ENCODE measurements at regions not wholly inside any gene's neighbourhood (a gene's known extent, or its start where the extent isn't known, plus 50 kb on each side); places are given as distances from the start of the nearest gene placed in this dataset.

DNA sequence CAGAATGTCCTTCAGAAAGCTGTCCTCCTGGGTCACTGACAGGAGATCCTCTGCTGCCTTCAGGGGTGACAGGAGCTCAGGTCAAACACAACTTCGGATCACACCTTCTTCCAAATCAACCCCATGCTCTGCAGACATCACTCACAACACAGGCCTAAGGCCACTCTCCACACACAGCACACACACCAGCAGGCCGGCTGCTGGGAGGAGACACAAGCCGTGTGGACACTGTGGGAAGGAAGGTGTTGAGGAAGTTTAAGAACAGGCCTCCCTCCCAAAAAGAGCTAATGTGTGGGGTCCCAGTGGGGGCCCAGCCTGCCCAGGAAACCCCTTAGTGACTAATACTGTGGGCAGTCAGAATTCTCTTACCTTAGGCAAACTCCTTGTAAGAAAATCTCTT is 290.3 kb upstream of the ID2 start:
- Histone ChIP-seq H3K27ac (no peak overlapping the region), H3K27me3 (replicated peaks) (no peaks in the 10 kb centered on the region), H3K4me1 (replicated peaks) (no peaks in the 10 kb centered on the region), H3K36me3 (no peaks in the 10 kb centered on the region), H3K4me3 (no peak overlapping the region), H3K9me3 (replicated peaks) (no peaks in the 10 kb centered on the region)
- DNase-seq (ENCODE audit: low read depth in 1 of 2, low spot score in 2 of 2): no peak

DNA sequence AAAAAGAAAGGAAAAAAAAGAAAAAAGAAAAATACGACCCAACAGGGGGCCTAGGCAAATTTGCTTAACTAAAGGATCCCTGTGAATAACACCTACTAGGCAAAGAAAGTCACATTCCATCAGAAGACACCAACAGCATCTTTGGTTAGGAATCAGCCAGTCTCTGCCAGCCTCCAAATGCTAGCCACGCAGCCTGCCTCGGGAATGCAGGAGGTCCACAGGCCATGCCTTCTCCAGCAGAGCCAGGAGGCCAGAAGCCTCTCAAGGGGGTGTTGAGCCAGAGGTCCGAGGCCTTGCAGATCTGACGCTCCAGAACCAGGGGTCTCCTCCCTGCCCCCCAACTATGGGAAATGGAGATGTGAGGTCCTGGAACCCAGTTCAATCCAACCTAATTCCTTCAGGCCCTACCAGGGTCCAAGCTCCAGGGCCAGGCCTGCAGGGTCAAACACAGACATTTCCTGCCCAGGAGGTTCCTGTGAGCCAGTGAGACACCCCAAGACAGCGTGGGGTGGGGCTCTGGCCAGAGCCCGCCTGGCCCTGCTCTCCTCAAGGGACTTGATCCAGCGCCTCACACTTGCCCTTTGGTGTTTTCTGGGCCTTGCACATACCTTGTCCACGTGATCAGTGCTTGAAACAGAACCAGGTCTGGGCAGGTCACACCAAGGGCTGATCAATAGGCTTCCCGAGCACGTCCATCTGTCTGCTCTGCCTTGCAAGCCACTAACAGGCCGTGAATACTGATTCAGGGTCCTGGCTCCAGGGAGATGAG is 289.6 kb upstream of the ID2 start:
- Histone ChIP-seq H3K9me3 (replicated peaks) (no peaks in the 10 kb centered on the region), H3K27me3 (replicated peaks) (no peaks in the 10 kb centered on the region), H3K36me3 (no peaks in the 10 kb centered on the region), H3K27ac (no peak overlapping the region), H3K4me3 (no peak overlapping the region), H3K4me1 (replicated peaks) (no peaks in the 10 kb centered on the region)
- DNase-seq (ENCODE audit: low read depth in 1 of 2, low spot score in 2 of 2): no peak

DNA sequence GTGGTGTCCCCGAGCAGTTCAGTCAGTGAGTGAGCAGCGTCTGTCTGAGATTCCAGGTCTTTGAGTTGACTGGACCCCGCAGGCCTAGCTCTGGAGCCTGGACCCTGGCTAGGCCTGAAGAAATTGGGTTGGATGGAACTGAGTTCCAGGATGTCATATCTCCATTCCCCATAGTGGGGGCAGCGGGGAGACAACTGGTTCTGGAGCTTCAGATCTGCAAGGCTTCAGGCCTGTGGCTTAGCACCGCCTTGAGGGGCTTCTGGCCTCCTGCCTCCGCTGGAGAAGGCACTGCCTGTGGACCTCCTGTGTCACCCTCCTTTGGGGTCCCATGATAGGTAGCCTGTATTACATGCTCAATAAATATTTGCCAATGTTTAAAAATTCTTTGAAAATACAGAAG is 288.4 kb upstream of the ID2 start:
- Histone ChIP-seq H3K36me3 (no peaks in the 10 kb centered on the region), H3K27ac (no peak overlapping the region), H3K4me3 (no peak overlapping the region), H3K4me1 (replicated peaks) (no peaks in the 10 kb centered on the region), H3K27me3 (replicated peaks) (no peaks in the 10 kb centered on the region), H3K9me3 (replicated peaks) (no peaks in the 10 kb centered on the region)
- DNase-seq (ENCODE audit: low read depth in 1 of 2, low spot score in 2 of 2): no peak

DNA sequence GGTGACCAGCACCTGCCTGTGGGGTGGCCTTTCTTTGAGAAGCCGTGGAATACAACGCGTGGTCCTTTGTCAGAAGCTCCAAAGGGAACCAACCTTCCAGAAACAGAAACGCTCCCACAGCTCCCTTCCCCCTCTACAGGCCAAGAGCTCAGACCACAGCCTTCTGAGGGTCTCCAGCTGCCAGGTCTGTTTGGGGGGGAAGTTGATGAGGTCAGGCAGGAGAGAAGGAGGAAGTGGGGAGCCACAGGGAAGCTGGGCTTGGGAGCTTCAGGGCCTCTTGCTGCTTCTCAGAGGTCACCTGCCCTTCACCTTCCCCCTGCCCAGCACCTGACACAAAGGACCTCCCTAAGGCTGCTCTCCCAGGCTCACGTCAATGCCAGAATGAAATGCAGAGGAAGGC is 287.7 kb upstream of the ID2 start:
- no peaks in the 10 kb centered on the region for H3K9me3 ChIP-seq (replicated peaks)
- no peak for DNase-seq (ENCODE audit: low read depth in 1 of 2, low spot score in 2 of 2)

DNA sequence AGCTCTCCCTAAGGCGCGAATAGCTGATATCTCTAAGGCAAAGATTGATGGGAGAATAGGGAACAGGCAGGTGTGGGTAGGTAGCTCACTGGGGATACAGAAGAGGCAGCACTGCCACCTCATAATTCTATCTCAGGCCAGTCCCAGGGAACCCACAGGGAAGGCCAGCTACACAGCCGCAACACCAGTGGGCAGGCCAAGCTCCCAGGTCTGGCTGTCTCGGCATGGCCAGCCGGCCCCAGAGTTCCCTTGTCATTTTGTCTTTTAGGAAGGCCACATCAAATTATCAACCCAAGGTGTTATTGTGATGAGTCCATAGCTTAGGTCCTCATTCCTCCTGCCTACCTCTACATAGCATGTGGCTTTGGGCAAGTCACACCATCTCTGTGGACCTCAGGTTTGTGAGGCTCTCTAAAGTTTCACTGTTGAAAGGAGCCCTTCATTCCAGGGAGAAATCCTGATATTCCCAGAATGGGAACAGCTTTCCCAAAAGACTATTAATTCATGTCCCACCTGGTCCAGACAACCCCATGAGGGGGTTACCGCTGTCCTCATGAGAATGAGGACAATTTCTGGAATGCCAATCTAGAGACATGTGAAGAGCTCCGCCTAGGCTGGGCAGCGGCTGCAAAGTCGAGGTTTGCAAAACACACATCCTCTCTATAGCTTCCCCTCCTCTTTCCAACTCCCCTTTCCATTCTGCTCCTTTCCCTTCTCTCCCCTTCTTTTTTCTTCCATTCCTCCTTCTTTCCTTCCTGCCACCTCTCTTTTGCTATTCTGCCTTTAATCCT is 287.1 kb upstream of the ID2 start:
- no peaks in the 10 kb centered on the region for H3K4me1 ChIP-seq (replicated peaks)
- no peaks in the 10 kb centered on the region for H3K27me3 ChIP-seq (replicated peaks)
- H3K4me3 ChIP-seq: no peak overlapping the region
- H3K9me3 ChIP-seq (replicated peaks): no peaks in the 10 kb centered on the region
- no peak overlapping the region for H3K27ac ChIP-seq
- no peak for DNase-seq (ENCODE audit: low read depth in 1 of 2, low spot score in 2 of 2)
- no peaks in the 10 kb centered on the region for H3K36me3 ChIP-seq

More for the DNA sequence above, 287.7 kb upstream of the ID2 start:
- Histone ChIP-seq H3K27me3 (replicated peaks) (no peaks in the 10 kb centered on the region), H3K27ac (no peak overlapping the region), H3K4me3 (no peak overlapping the region), H3K4me1 (replicated peaks) (no peaks in the 10 kb centered on the region), H3K36me3 (no peaks in the 10 kb centered on the region)

DNA sequence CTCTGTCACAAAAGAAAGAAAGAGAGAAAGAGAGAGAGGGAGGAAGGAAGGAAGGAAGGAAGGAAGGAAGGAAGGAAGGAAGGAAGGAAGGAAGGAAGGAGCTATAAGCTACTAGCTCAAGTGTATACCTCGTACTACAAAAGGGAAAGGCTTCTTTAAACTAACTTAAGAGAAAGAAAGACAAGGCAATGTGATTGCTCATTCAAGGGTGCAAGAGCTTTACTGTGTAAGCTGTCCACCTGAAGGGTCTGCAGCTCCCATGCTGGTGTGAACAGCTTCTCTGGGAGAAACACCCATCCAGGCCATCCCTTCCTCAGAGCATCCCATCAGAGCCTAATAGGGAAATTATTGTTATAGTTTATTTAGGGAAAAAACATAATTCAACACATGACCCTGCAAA is 286.1 kb upstream of the ID2 start:
- Histone ChIP-seq H3K4me1 (replicated peaks) (no peaks in the 10 kb centered on the region), H3K4me3 (no peak overlapping the region), H3K27ac (no peak overlapping the region), H3K27me3 (replicated peaks) (no peaks in the 10 kb centered on the region), H3K9me3 (replicated peaks) (no peaks in the 10 kb centered on the region), H3K36me3 (no peaks in the 10 kb centered on the region)
- no peak for DNase-seq (ENCODE audit: low read depth in 1 of 2, low spot score in 2 of 2)

DNA sequence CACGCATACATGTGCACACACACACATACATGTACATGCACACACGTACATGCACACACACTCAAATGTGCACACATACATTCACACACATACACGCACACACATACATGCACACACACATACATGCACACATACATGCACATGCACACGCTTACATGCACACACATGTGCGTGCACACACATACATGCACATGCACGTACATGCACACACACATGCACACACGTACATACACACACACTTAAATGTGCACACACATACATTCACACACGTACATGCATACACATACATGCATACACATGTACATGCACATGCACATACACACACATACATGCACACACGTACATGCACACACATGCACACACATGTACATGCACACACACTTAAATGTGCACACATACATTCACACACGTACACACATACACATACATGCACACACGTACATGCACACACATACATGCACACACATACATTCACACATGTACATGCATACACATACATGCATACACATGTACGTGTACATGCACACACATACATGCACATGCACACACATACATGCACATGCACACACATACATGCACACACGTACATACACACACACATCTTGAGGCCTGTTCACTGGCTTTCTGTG is 283.7 kb upstream of the ID2 start:
- H3K4me3 ChIP-seq: no peak overlapping the region
- no peaks in the 10 kb centered on the region for H3K9me3 ChIP-seq (replicated peaks)
- H3K36me3 ChIP-seq: no peaks in the 10 kb centered on the region
- no peak for DNase-seq (ENCODE audit: low read depth in 1 of 2, low spot score in 2 of 2)
- H3K27ac ChIP-seq: no peak overlapping the region
- no peaks in the 10 kb centered on the region for H3K4me1 ChIP-seq (replicated peaks)
- no peaks in the 10 kb centered on the region for H3K27me3 ChIP-seq (replicated peaks)

DNA sequence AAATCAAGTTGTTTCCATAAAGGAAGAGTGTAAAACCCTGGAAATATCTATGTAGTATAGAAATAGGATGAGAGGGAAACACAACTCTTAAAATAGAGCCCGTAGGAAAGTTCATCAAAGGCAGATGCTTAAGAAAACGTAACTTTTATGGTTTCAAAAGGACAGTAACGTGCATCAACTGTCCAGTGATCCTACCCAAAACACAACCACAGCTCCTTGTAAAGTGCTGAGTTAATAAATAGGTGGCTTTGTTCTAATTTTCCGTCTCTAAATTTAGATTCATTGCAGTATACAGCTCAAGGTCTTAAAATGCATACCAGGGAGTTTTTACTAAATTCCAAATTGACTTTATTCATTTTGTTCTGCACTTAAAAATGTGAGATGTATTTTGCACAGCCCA is 282.1 kb upstream of the ID2 start:
- no peaks in the 10 kb centered on the region for H3K27me3 ChIP-seq (replicated peaks)

DNA sequence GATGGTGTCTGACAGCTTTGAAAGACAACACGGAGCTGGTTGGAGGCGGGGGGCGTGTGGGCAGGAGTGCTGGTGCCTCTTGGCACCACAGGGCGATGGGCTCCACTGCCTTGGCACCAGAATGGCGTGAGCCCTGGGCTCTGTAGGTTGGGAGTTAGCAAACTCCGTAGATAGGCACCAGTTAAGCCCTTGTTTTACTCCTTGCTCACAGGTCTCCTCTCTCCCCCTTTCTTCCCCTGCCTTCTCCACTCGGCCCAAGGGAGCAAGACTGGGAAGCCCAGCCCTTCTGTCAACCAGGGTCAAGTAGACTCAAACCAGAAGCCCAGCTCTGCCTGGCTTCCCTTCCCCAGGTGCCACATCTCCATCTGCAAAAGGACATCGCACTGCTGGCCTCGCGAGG is 281.7 kb upstream of the ID2 start:
- Histone ChIP-seq H3K4me3 (no peak overlapping the region), H3K4me1 (replicated peaks) (no peaks in the 10 kb centered on the region), H3K9me3 (replicated peaks) (no peaks in the 10 kb centered on the region), H3K27me3 (replicated peaks) (no peaks in the 10 kb centered on the region), H3K27ac (no peak overlapping the region), H3K36me3 (no peaks in the 10 kb centered on the region)
- DNase-seq (ENCODE audit: low read depth in 1 of 2, low spot score in 2 of 2): no peak

More for the DNA sequence above, 282.1 kb upstream of the ID2 start:
- Histone ChIP-seq H3K36me3 (no peaks in the 10 kb centered on the region), H3K4me1 (replicated peaks) (no peaks in the 10 kb centered on the region), H3K27ac (no peak overlapping the region), H3K4me3 (no peak overlapping the region), H3K9me3 (replicated peaks) (no peaks in the 10 kb centered on the region)
- no peak for DNase-seq (ENCODE audit: low read depth in 1 of 2, low spot score in 2 of 2)

DNA sequence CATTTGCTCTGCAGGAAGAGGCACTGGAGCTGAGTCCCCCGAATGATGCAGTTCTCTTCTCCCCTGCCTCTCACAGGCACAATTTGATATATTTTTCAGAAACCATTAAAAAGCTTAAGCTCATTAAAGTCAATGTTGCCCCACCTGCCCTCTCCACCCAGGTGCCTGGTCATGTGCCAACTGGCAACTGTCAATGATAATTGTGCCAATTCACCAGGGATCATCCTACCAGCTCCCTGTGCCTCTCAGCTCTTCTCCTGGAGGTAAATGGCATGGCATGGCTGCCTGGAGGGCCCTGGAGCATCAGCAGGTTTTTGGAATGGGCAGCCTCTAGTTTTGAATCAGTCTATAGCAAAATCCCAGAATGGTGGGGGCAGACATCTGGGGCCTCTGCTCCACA is 279.6 kb upstream of the ID2 start:
- no peaks in the 10 kb centered on the region for H3K36me3 ChIP-seq
- H3K4me1 ChIP-seq (replicated peaks): 0 out of 2 replicates have a peak, but pooled peaks cover 3% of the 10 kb centered on the region
- no peak overlapping the region for H3K27ac ChIP-seq
- H3K27me3 ChIP-seq (replicated peaks): no peaks in the 10 kb centered on the region
- H3K4me3 ChIP-seq: no peak overlapping the region
- H3K9me3 ChIP-seq (replicated peaks): no peaks in the 10 kb centered on the region
- no peak for DNase-seq (ENCODE audit: low read depth in 1 of 2, low spot score in 2 of 2)

DNA sequence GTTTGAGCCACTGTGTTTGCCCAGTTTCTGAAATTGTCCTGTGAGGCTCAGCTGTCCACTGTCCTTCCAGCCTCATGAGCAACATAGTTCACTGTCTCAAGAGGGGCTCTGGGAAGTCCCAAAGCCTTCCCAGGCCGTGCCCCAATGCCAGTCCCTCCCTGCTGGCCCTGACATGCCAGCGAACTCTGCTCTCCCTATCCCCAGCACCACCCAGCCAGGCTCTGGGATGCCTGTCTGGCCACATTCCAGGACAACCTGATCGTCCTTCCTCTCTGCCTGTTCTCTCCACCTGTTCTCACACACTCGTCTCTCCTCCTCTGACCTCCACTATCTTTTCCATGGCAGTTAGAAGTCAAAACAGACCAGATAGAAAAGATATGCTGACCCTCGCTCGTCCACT is 278.0 kb upstream of the ID2 start:
- DNase-seq (ENCODE audit: low read depth in 1 of 2, low spot score in 2 of 2): no peak

DNA sequence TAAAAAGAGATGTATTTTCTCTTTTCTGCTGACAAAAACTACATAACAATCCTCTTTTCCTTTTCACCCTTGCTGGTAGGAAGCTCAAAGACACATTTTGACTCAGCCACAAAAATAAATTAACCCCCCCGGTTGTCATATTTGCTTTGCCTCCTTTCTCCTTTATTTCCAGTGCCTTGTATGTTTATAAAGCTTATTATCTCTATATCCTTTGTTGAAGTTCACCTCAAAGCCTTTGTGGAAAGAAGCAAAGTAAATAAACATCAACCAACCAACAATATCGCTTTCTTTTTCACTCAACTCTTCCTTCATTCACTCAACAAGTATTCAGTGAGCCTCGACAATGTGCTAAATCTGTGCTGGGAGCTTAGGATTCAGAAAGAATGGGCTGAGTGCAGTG is 276.5 kb upstream of the ID2 start:
- DNase-seq (ENCODE audit: low read depth in 1 of 2, low spot score in 2 of 2): peak in 1 of 2 experiments; percentile 22
- H3K4me1 ChIP-seq (replicated peaks): 0 out of 2 replicates have a peak, but pooled peaks cover 3% of the 10 kb centered on the region
- H3K4me3 ChIP-seq: no peak overlapping the region
- H3K27me3 ChIP-seq (replicated peaks): no peaks in the 10 kb centered on the region
- H3K36me3 ChIP-seq: no peaks in the 10 kb centered on the region
- H3K27ac ChIP-seq: no peak overlapping the region
- H3K9me3 ChIP-seq (replicated peaks): no peaks in the 10 kb centered on the region

More for the DNA sequence above, 278.0 kb upstream of the ID2 start:
- no peaks in the 10 kb centered on the region for H3K36me3 ChIP-seq
- 0 out of 2 replicates have a peak, but pooled peaks cover 3% of the 10 kb centered on the region for H3K4me1 ChIP-seq (replicated peaks)
- no peaks in the 10 kb centered on the region for H3K27me3 ChIP-seq (replicated peaks)
- H3K4me3 ChIP-seq: no peak overlapping the region
- no peak overlapping the region for H3K27ac ChIP-seq
- no peaks in the 10 kb centered on the region for H3K9me3 ChIP-seq (replicated peaks)

DNA sequence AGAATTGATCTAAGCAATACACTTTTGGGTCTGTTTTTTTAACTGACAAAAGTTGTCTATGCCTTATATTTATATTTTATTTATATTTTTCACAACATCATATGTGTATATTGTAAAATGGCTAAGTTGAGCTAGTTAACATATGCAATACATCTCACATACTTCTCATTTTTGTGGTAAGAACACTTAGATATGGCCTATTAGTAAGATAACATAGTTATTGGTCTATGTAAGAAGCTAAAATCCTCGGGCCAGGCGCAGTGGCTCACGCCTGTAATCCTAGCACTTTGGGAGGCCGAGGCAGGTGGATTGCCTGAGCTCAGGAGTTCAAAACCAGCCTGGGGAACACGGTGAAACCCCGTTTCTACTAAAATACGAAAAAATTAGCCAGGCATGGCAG is 275.6 kb upstream of the ID2 start:
- Histone ChIP-seq H3K27ac (no peak overlapping the region), H3K36me3 (no peaks in the 10 kb centered on the region), H3K9me3 (replicated peaks) (no peaks in the 10 kb centered on the region), H3K27me3 (replicated peaks) (no peaks in the 10 kb centered on the region), H3K4me1 (replicated peaks) (0 out of 2 replicates have a peak, but pooled peaks cover 3% of the 10 kb centered on the region), H3K4me3 (no peak overlapping the region)
- DNase-seq (ENCODE audit: low read depth in 1 of 2, low spot score in 2 of 2): no peak

DNA sequence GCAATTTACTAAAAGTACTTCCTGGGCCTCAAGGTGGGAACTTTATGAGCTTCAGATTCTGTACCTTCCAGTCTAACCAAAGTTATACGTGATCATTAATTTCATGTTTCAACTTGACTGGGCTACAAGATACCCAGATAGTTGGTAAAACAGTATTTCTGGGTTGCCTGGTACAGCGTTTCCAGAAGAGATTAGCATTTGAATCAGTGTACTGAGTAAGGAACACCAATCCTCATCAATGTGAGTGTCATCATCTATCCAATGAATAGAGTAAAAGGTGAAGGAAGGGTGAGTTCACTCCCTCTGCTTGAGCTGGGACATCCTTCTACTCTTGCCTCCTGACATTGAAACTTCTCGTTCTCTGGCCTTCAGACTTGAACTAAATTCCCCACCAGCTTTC is 274.5 kb upstream of the ID2 start:
- H3K4me3 ChIP-seq: no peak overlapping the region
- DNase-seq (ENCODE audit: low read depth in 1 of 2, low spot score in 2 of 2): no peak
- no peaks in the 10 kb centered on the region for H3K36me3 ChIP-seq
- H3K9me3 ChIP-seq (replicated peaks): no peaks in the 10 kb centered on the region
- H3K27me3 ChIP-seq (replicated peaks): no peaks in the 10 kb centered on the region
- H3K4me1 ChIP-seq (replicated peaks): 0 out of 2 replicates have a peak, but pooled peaks cover 3% of the 10 kb centered on the region
- H3K27ac ChIP-seq: no peak overlapping the region

Data from SJSA1 (cell line).